ENCODE measurements at regions not wholly inside any gene's neighbourhood (a gene's known extent, or its start where the extent isn't known, plus 50 kb on each side); places are given as distances from the start of the nearest gene placed in this dataset.
A peak's percentile ranks its signal among the peaks of the same experiment; 100 is the strongest.

DNA sequence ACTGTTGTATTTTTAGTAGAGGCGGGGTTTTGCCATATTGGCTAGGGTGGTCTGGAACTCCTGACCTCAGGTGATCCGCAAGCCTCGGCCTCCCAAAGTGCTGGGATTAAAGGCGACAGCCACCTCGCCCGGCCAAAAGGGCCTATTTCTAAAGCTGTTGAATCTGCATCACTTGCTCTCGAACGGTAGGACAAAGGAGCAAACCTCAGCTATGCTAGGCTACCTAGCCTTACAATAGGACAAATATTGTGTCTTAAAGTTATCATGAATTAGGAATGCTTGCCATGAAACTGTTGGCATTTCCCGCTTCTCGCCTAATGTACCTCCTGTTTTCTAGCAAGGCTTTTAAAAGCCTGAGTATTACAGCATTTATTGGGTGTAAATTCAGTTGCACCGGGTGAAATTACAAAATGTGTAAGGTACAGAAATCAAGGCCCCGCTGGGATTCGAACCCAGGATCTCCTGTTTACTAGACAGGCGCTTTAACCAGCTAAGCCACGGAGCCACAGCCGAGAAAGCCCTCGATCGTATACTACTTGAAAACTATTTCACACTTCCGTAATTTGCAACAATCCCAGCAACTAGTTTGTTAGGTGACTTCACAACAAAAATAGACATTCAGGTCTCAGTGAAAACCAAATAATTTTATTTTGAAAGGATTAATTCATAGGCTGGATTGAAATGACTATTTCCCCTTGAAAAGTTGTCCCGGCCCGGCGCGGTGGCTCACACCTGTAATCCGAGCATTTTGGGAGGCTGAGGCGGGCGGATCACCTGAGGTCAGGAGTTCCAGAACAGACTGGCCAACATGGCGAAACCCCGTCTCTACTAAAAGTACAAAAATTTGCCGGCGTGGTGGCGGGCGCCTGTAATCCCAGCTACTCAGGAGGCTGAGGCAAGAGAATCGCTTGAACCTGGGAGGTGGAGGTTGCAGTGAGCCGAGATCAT is 211.6 kb upstream of the ZNF184 start (continued):
- TF ChIP-seq SP140L (CRISPR knock-in tag; IDR thresholded peaks at IDR 0.05; ENCODE audit: borderline replicate concordance) (peak; percentile 74; the same call in 1 of the 2 replicates), MTF1 (CRISPR knock-in tag; IDR thresholded peaks at IDR 0.05) (no peak), ZFX (CRISPR knock-in tag; IDR thresholded peaks at IDR 0.05; ENCODE audit: low read depth) (peak; percentile 40), IRF2 (CRISPR knock-in tag; IDR thresholded peaks at IDR 0.05) (peak; percentile 67), FOXA1 (IDR thresholded peaks at IDR 0.05) (no peak), FOXA1 (CRISPR knock-in tag; IDR thresholded peaks at IDR 0.05) (0 out of 2 replicates have a peak, but pooled peaks have one; percentile 11), SSRP1 (CRISPR knock-in tag; IDR thresholded peaks at IDR 0.05) (peak; percentile 100), HMGA1 (CRISPR knock-in tag; conservative IDR thresholded peaks at IDR 0.05) (no peak), CBX5 (CRISPR knock-in tag; IDR thresholded peaks at IDR 0.05; ENCODE audit: borderline replicate concordance) (peak; percentile 23; the same call in 1 of the 2 replicates), NR2C2 (CRISPR knock-in tag; IDR thresholded peaks at IDR 0.05; ENCODE audit: borderline replicate concordance) (peak; percentile 27; the same call in 1 of the 2 replicates), MED8 (CRISPR knock-in tag; IDR thresholded peaks at IDR 0.05; ENCODE audit: insufficient replicate concordance) (no peak), ZBTB7A (CRISPR knock-in tag; IDR thresholded peaks at IDR 0.05) (no peak), ZNF282 (IDR thresholded peaks at IDR 0.05; ENCODE audit: partially characterized antibody) (no peak), ZMYM4 (CRISPR knock-in tag; IDR thresholded peaks at IDR 0.05) (peak; percentile 61; the same call in 1 of the 2 replicates), NFKBIZ (CRISPR knock-in tag; IDR thresholded peaks at IDR 0.05) (0 out of 2 replicates have a peak, but pooled peaks have one; percentile 33), ZNF331 (CRISPR knock-in tag; IDR thresholded peaks at IDR 0.05) (peak; percentile 80; the same call in 1 of the 2 replicates), HOXA7 (CRISPR knock-in tag; IDR thresholded peaks at IDR 0.05) (no peak), NAIF1 (CRISPR knock-in tag; IDR thresholded peaks at IDR 0.05; ENCODE audit: borderline replicate concordance) (peak; percentile 78; the same call in 1 of the 2 replicates), ZNF589 (CRISPR knock-in tag; conservative IDR thresholded peaks at IDR 0.05) (0 out of 2 replicates have a peak, but pooled peaks have one; percentile 42), HOXA3 (CRISPR knock-in tag; IDR thresholded peaks at IDR 0.05) (peak; percentile 50), ZNF670 (CRISPR knock-in tag; IDR thresholded peaks at IDR 0.05; ENCODE audit: borderline replicate concordance) (peak; percentile 74; the same call in 1 of the 2 replicates), ZNF879 (CRISPR knock-in tag; IDR thresholded peaks at IDR 0.05) (0 out of 2 replicates have a peak, but pooled peaks have one; percentile 59)
- TF ChIP-seq, protein P1, sequence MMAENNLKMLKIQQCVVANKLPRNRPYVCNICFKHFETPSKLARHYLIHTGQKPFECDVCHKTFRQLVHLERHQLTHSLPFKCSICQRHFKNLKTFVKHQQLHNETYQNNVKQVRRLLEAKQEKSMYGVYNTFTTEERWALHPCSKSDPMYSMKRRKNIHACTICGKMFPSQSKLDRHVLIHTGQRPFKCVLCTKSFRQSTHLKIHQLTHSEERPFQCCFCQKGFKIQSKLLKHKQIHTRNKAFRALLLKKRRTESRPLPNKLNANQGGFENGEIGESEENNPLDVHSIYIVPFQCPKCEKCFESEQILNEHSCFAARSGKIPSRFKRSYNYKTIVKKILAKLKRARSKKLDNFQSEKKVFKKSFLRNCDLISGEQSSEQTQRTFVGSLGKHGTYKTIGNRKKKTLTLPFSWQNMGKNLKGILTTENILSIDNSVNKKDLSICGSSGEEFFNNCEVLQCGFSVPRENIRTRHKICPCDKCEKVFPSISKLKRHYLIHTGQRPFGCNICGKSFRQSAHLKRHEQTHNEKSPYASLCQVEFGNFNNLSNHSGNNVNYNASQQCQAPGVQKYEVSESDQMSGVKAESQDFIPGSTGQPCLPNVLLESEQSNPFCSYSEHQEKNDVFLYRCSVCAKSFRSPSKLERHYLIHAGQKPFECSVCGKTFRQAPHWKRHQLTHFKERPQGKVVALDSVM (CRISPR knock-in tag; IDR thresholded peaks at IDR 0.05), result 0 out of 2 replicates have a peak, but pooled peaks have one; percentile 24
- TF ChIP-seq, protein P2, sequence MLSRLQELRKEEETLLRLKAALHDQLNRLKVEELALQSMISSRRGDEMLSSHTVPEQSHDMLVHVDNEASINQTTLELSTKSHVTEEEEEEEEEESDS (CRISPR knock-in tag; IDR thresholded peaks at IDR 0.05; ENCODE audit: borderline replicate concordance), result 0 out of 2 replicates have a peak, but pooled peaks have one; percentile 31
- TF ChIP-seq, protein P3, sequence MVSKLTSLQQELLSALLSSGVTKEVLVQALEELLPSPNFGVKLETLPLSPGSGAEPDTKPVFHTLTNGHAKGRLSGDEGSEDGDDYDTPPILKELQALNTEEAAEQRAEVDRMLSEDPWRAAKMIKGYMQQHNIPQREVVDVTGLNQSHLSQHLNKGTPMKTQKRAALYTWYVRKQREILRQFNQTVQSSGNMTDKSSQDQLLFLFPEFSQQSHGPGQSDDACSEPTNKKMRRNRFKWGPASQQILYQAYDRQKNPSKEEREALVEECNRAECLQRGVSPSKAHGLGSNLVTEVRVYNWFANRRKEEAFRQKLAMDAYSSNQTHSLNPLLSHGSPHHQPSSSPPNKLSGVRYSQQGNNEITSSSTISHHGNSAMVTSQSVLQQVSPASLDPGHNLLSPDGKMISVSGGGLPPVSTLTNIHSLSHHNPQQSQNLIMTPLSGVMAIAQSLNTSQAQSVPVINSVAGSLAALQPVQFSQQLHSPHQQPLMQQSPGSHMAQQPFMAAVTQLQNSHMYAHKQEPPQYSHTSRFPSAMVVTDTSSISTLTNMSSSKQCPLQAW (CRISPR knock-in tag; IDR thresholded peaks at IDR 0.05), result peak; percentile 52; the same call in 1 of the 2 replicates
- TF ChIP-seq, protein P4, sequence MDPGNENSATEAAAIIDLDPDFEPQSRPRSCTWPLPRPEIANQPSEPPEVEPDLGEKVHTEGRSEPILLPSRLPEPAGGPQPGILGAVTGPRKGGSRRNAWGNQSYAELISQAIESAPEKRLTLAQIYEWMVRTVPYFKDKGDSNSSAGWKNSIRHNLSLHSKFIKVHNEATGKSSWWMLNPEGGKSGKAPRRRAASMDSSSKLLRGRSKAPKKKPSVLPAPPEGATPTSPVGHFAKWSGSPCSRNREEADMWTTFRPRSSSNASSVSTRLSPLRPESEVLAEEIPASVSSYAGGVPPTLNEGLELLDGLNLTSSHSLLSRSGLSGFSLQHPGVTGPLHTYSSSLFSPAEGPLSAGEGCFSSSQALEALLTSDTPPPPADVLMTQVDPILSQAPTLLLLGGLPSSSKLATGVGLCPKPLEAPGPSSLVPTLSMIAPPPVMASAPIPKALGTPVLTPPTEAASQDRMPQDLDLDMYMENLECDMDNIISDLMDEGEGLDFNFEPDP (CRISPR knock-in tag; conservative IDR thresholded peaks at IDR 0.05), result no peak

Data from HepG2 (cell line).